ENCODE measurements at regions not wholly inside any gene's neighbourhood (a gene's known extent, or its start where the extent isn't known, plus 50 kb on each side); places are given as distances from the start of the nearest gene placed in this dataset.

DNA sequence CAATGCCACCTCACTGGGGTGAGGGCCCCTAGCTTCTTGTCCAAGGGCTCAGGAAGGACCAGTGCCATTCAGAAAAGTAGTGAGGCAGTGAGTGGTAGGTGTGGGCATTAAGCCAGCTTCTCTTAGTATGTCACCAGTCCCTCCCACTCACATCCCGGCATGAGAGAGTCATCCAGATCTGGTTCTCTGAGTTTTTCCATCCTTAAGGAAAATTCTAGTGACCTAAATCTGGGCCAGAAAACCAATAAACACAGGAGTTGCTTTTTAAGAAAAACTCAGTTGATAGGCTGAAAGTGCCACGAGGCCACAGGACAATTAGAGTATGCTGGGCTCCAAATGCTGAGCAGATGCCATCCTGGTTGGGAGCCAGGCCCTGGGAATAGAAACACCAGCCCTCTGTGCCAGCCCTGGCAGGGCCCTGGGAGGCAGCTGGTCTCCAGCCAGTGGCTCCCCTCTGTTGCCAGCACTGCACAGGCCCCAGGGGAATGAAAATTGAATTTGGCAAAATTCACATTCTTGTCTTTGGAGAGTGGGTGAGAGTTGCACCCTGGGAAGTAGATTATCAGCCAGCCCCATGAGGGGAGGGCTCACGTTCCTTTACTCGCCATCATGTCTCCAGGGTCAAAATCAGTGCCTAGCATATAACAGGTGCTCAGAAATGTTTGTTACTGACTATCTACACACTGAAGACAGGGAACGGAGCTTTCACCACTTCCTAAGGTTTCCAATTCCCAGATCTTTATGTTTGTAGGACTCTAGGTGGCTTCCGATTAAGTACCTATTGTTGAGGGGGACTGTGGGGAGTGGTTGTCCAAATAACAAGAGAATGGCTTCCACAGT, 52.8 kb downstream of the FAM43A start:
- Mint-ChIP-seq H3K4me1 (peaks cover 2 to 17% (median 4%) of the 10 kb centered on the region in 3 donors), H3K27ac (peak overlapping the region in 1 of 3 donors; percentile 23), H3K9me3 (peaks cover 2 to 9% (median 4%) of the 10 kb centered on the region in 3 donors), H3K36me3 (no peaks in the 10 kb centered on the region), H3K27me3 (no peaks in the 10 kb centered on the region), H3K4me3 (no peak overlapping the region)

GRCh38 chr3:194739498-194740284, 54.0 kb downstream of the FAM43A start:
- Mint-ChIP-seq H3K4me3 (peak overlapping the region in 1 of 4 donors; percentile 50), H3K9me3 (peaks cover 2 to 9% (median 4%) of the 10 kb centered on the region in 3 donors)

GRCh38 chr3:194740859-194741491, 55.3 kb downstream of the FAM43A start:
- H3K9me3 Mint-ChIP-seq = peaks cover 0 to 2% (median 0%) of the 10 kb centered on the region in 3 donors
- H3K36me3 Mint-ChIP-seq = no peaks in the 10 kb centered on the region
- H3K27ac Mint-ChIP-seq = no peak overlapping the region
- no peak overlapping the region for H3K4me3 Mint-ChIP-seq
- H3K27me3 Mint-ChIP-seq = no peaks in the 10 kb centered on the region
- H3K4me1 Mint-ChIP-seq = peaks cover 4 to 19% (median 7%) of the 10 kb centered on the region in 3 donors

More at GRCh38 chr3:194739498-194740284, 54.0 kb downstream of the FAM43A start:
- no peaks in the 10 kb centered on the region for H3K27me3 Mint-ChIP-seq
- H3K4me1 Mint-ChIP-seq = peaks cover 1 to 17% (median 4%) of the 10 kb centered on the region in 3 donors
- H3K27ac Mint-ChIP-seq = no peak overlapping the region
- no peaks in the 10 kb centered on the region for H3K36me3 Mint-ChIP-seq

- H3K9me3 Mint-ChIP-seq = peaks cover 0 to 2% (median 2%) of the 10 kb centered on the region in 3 donors
- no peaks in the 10 kb centered on the region for H3K27me3 Mint-ChIP-seq
- H3K36me3 Mint-ChIP-seq = no peaks in the 10 kb centered on the region
- no peak overlapping the region for H3K4me3 Mint-ChIP-seq
- peaks cover 4 to 19% (median 8%) of the 10 kb centered on the region in 3 donors for H3K4me1 Mint-ChIP-seq
- peak overlapping the region in 1 of 3 donors; percentile 74 for H3K27ac Mint-ChIP-seq
These were observed 56.2 kb downstream of the FAM43A start for GRCh38 chr3:194741916-194742315.

GRCh38 chr3:194744826-194745225, 59.1 kb downstream of the FAM43A start:
- Mint-ChIP-seq H3K4me1 (peaks cover 4 to 15% (median 12%) of the 10 kb centered on the region in 3 donors), H3K4me3 (no peak overlapping the region), H3K27ac (no peak overlapping the region), H3K9me3 (peaks cover 0 to 2% (median 2%) of the 10 kb centered on the region in 3 donors), H3K36me3 (no peaks in the 10 kb centered on the region), H3K27me3 (no peaks in the 10 kb centered on the region)

GRCh38 chr3:194745422-194746184, 59.9 kb downstream of the FAM43A start:
- Mint-ChIP-seq H3K4me3 (no peak overlapping the region), H3K9me3 (peaks cover 0 to 2% (median 0%) of the 10 kb centered on the region in 3 donors), H3K4me1 (peaks cover under 1 to 12% (median 10%) of the 10 kb centered on the region in 3 donors), H3K36me3 (no peaks in the 10 kb centered on the region), H3K27me3 (no peaks in the 10 kb centered on the region), H3K27ac (peak overlapping the region in 1 of 3 donors; percentile 91)

- Mint-ChIP-seq H3K9me3 (peaks cover 0 to 2% (median 0%) of the 10 kb centered on the region in 3 donors), H3K27ac (no peak overlapping the region), H3K4me1 (peaks cover 0 to 10% (median 5%) of the 10 kb centered on the region in 3 donors), H3K4me3 (peak overlapping the region in 1 of 4 donors; percentile 68), H3K36me3 (peaks cover 3% of the 10 kb centered on the region), H3K27me3 (no peaks in the 10 kb centered on the region)
These were observed 62.5 kb downstream of the FAM43A start for GRCh38 chr3:194748225-194748624.

- Mint-ChIP-seq H3K36me3 (peaks cover 3% of the 10 kb centered on the region), H3K4me3 (no peak overlapping the region), H3K9me3 (peaks cover 0 to 2% (median 0%) of the 10 kb centered on the region in 3 donors), H3K4me1 (peaks cover 0 to 10% (median 5%) of the 10 kb centered on the region in 3 donors), H3K27me3 (no peaks in the 10 kb centered on the region), H3K27ac (no peak overlapping the region)
These were observed 64.2 kb downstream of the FAM43A start for GRCh38 chr3:194749631-194750490.

- Mint-ChIP-seq H3K4me3 (no peak overlapping the region), H3K27ac (no peak overlapping the region), H3K9me3 (peaks cover 0 to 2% (median 0%) of the 10 kb centered on the region in 3 donors), H3K4me1 (peaks cover 0 to 9% (median 3%) of the 10 kb centered on the region in 3 donors), H3K27me3 (no peaks in the 10 kb centered on the region), H3K36me3 (peaks cover 3% of the 10 kb centered on the region)
These were observed 64.8 kb downstream of the FAM43A start for GRCh38 chr3:194750491-194750828.

DNA sequence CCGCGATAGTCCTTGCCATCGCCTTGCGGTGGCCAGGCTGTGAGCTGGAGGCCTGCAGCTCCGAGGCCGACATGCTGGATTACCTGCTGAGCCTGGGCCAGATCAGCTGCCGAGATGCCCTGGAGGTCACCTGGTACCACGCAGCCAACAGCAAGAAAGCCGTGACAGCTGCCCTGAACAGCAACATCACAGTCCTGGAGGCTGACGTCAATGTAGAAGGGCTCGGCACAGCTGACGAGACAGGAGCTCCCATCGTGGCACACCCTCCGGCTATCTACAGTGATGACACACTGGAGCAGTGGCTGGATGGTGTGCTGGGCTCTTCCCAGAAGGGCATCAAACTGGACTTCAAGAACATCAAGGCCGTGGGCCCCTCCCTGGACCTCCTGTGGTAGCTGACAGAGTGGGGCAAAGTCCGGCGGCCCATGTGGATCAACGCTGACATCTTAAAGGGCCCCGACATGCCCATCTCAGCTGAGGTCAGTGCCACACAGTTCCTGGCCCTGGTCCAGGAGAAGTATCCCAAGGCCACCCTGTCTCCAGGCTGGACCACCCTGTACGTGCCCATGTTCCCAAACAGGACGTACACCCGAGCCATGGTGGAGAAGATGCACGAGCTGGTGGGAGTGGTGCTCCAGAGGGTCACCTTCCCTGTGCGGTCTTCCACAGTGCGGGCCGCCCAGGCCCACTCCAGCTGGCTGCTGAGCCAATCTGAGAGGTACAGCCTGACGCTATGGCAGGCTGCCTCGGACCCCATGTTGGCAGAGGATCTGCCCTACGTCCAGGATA, 70.2 kb downstream of the FAM43A start:
- Mint-ChIP-seq H3K9me3 (no peaks in the 10 kb centered on the region), H3K4me3 (no peak overlapping the region), H3K36me3 (peaks cover 3% of the 10 kb centered on the region), H3K27ac (no peak overlapping the region), H3K27me3 (peaks cover 10% of the 10 kb centered on the region), H3K4me1 (no peaks in the 10 kb centered on the region)

DNA sequence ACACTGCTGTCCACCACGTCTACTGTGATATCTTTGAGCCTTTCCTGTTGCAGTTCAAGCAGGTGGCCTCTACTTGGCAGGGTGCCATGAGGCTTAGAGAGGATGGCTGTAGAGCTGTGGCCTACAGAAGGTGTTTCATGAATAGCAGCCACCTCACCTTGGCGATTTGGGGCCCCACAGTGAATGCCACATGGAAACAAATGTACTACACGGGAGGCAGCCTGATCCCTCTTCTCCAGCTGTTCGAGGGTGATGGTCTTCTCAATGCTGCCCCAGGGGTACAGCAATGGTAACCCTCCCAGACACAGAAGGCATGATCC, 70.7 kb downstream of the FAM43A start:
- Mint-ChIP-seq H3K9me3 (no peaks in the 10 kb centered on the region), H3K27ac (no peak overlapping the region), H3K4me1 (no peaks in the 10 kb centered on the region), H3K4me3 (no peak overlapping the region), H3K36me3 (peaks cover 3% of the 10 kb centered on the region), H3K27me3 (peaks cover 13% of the 10 kb centered on the region)

GRCh38 chr3:194756791-194757325, 71.2 kb downstream of the FAM43A start:
- Mint-ChIP-seq H3K27ac (no peak overlapping the region), H3K4me3 (peak overlapping the region in 1 of 4 donors; percentile 8), H3K4me1 (no peaks in the 10 kb centered on the region), H3K9me3 (no peaks in the 10 kb centered on the region), H3K36me3 (peaks cover 3% of the 10 kb centered on the region), H3K27me3 (peaks cover 16% of the 10 kb centered on the region)

DNA sequence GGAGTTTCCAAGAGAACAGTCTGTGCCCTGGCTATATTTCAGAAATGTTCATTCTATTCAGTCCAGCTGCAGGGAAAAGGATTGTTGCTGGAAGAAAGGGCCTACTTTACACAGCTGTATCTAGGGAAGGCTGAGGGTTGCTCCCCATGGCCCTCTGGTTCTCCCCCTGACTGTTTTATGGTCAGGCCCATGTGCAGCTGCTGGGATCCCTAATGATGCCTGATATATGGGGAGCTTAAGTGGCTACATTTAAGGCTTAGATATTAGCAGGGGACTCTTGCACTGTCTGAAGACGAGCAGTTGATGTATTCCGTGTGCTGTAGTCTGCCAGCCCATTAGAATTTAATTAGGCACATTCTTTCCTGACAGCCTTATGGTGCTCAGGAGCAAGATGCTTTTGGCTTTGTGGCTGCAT, 72.0 kb downstream of the FAM43A start:
- Mint-ChIP-seq H3K4me3 (no peak overlapping the region), H3K4me1 (no peaks in the 10 kb centered on the region), H3K36me3 (peaks cover 3% of the 10 kb centered on the region), H3K27ac (peak overlapping the region in 1 of 3 donors; percentile 23), H3K9me3 (no peaks in the 10 kb centered on the region), H3K27me3 (peaks cover 22% of the 10 kb centered on the region)

All from IgD-negative memory B cell (primary cell).